ENCODE measurements at regions not wholly inside any gene's neighbourhood (a gene's known extent, or its start where the extent isn't known, plus 50 kb on each side); places are given as distances from the start of the nearest gene placed in this dataset.

DNA sequence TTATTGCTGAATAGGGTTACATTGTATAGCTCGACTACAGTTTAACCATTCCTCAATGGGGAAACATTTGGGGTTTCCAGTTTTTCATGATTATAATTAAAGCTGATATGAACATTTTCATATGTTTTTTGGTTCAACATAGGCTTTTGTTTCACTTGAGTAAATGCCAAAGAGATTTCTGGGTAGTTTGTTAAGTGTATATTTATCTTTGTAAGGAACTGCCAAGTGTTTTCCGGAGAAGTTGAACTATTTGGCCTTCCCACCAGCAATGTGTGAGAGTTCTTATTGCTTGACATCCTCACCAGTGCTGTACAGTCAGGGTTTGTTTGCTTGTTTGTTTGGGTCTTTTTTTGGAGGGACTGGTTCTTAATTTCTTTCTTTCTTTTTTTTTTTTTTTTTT is 83.7 kb upstream of the RALY start:
- TF ChIP-seq POLR2A (IDR thresholded peaks at IDR 0.05) = no peak
- TF ChIP-seq, protein P1, sequence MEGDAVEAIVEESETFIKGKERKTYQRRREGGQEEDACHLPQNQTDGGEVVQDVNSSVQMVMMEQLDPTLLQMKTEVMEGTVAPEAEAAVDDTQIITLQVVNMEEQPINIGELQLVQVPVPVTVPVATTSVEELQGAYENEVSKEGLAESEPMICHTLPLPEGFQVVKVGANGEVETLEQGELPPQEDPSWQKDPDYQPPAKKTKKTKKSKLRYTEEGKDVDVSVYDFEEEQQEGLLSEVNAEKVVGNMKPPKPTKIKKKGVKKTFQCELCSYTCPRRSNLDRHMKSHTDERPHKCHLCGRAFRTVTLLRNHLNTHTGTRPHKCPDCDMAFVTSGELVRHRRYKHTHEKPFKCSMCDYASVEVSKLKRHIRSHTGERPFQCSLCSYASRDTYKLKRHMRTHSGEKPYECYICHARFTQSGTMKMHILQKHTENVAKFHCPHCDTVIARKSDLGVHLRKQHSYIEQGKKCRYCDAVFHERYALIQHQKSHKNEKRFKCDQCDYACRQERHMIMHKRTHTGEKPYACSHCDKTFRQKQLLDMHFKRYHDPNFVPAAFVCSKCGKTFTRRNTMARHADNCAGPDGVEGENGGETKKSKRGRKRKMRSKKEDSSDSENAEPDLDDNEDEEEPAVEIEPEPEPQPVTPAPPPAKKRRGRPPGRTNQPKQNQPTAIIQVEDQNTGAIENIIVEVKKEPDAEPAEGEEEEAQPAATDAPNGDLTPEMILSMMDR (IDR thresholded peaks at IDR 0.05) = no peak

Measured in thyroid gland (tissue), 4 donors.